Gastrocnemius medialis (tissue), 4 donors: ENCODE measurements at regions not wholly inside any gene's neighbourhood (a gene's known extent, or its start where the extent isn't known, plus 50 kb on each side); places are given as distances from the start of the nearest gene placed in this dataset.

Experiments used
- CTCF ChIP-seq, 5 experiments: fragments of 450-650 bp in 3 of 5; fragments of 200-600 bp in 2 of 5; sonication (generic) in 2 of 5; IDR thresholded peaks in 4 of 5; conservative IDR thresholded peaks in 1 of 5; 1 replicate in 4 of 5; 2 replicates in 1 of 5; pipeline ENCODE4 v1.5.1; 2016 to 2019; ENCODE audit warnings: antibody characterized with exemption in 5 of 5, mild to moderate bottlenecking in 3 of 5, moderate library complexity in 3 of 5
- POLR2A ChIP-seq, 2 donors: fragments of 450-650 bp; IDR thresholded peaks; one replicate each; pipeline ENCODE4 v1.6.1; 2017; ENCODE audit warnings: antibody characterized with exemption in 2 of 2, mild to moderate bottlenecking in 2 of 2, moderate library complexity in 2 of 2

GRCh38 chr7:95688931-95689495 is 83.3 kb upstream of the DYNC1I1 start:
- TF ChIP-seq CTCF (IDR thresholded peaks at IDR 0.05 in 4 of 5, conservative IDR thresholded peaks at IDR 0.05 in 1 of 5) (no peak), POLR2A (IDR thresholded peaks at IDR 0.05) (no peak)
